ENCODE measurements at regions not wholly inside any gene's neighbourhood (a gene's known extent, or its start where the extent isn't known, plus 50 kb on each side); places are given as distances from the start of the nearest gene placed in this dataset.
A peak's percentile ranks its signal among the peaks of the same experiment; 100 is the strongest.

- TF ChIP-seq GATAD2A (CRISPR knock-in tag; IDR thresholded peaks at IDR 0.05) (0 out of 2 replicates have a peak, but pooled peaks have one; percentile 1), KDM2A (CRISPR knock-in tag; IDR thresholded peaks at IDR 0.05; ENCODE audit: borderline replicate concordance, low read depth) (0 out of 2 replicates have a peak, but pooled peaks have one; percentile 1), ZNF644 (CRISPR knock-in tag; IDR thresholded peaks at IDR 0.05; ENCODE audit: low read depth) (no peak), NCOA2 (CRISPR knock-in tag; IDR thresholded peaks at IDR 0.05) (no peak), PRDM15 (CRISPR knock-in tag; IDR thresholded peaks at IDR 0.05) (no peak), ZNF382 (CRISPR knock-in tag; IDR thresholded peaks at IDR 0.05; ENCODE audit: borderline replicate concordance) (no peak), WIZ (CRISPR knock-in tag; IDR thresholded peaks at IDR 0.05) (no peak), ETV5 (CRISPR knock-in tag; IDR thresholded peaks at IDR 0.05; ENCODE audit: borderline replicate concordance) (no peak), MTA3 (CRISPR knock-in tag; IDR thresholded peaks at IDR 0.05) (no peak), AGO2 (optimal IDR thresholded peaks at IDR 0.05; ENCODE audit: low read depth, low read length) (no peak), PHF8 (CRISPR knock-in tag; IDR thresholded peaks at IDR 0.05) (0 out of 2 replicates have a peak, but pooled peaks have one; percentile 12), ERF (CRISPR knock-in tag; IDR thresholded peaks at IDR 0.05) (peak; percentile 9; the same call in 1 of the 2 replicates), ZFP91 (CRISPR knock-in tag; IDR thresholded peaks at IDR 0.05; ENCODE audit: borderline replicate concordance) (peak; percentile 28; the same call in 1 of the 2 replicates), TRIM22 (IDR thresholded peaks at IDR 0.05) (no peak), ATF6 (CRISPR knock-in tag; conservative IDR thresholded peaks at IDR 0.05) (no peak), ZNF468 (CRISPR knock-in tag; IDR thresholded peaks at IDR 0.05) (no peak), FOXM1 (CRISPR knock-in tag; IDR thresholded peaks at IDR 0.05) (no peak), TSC22D2 (CRISPR knock-in tag; IDR thresholded peaks at IDR 0.05; ENCODE audit: borderline replicate concordance) (no peak), SMAD9 (CRISPR knock-in tag; IDR thresholded peaks at IDR 0.05) (no peak)
- TF ChIP-seq, protein P1, sequence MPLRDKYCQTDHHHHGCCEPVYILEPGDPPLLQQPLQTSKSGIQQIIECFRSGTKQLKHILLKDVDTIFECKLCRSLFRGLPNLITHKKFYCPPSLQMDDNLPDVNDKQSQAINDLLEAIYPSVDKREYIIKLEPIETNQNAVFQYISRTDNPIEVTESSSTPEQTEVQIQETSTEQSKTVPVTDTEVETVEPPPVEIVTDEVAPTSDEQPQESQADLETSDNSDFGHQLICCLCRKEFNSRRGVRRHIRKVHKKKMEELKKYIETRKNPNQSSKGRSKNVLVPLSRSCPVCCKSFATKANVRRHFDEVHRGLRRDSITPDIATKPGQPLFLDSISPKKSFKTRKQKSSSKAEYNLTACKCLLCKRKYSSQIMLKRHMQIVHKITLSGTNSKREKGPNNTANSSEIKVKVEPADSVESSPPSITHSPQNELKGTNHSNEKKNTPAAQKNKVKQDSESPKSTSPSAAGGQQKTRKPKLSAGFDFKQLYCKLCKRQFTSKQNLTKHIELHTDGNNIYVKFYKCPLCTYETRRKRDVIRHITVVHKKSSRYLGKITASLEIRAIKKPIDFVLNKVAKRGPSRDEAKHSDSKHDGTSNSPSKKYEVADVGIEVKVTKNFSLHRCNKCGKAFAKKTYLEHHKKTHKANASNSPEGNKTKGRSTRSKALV (CRISPR knock-in tag; IDR thresholded peaks at IDR 0.05), result 0 out of 2 replicates have a peak, but pooled peaks have one; percentile 11
Measured at GRCh38 chr17:77323413-77324171, 182.8 kb downstream of the SEC14L1 start (continued).

All from HepG2 (cell line).